Peyer's patch (tissue), 4 donors: ENCODE measurements at regions not wholly inside any gene's neighbourhood (a gene's known extent, or its start where the extent isn't known, plus 50 kb on each side); places are given as distances from the start of the nearest gene placed in this dataset.

Experiments
- CTCF ChIP-seq, 6 experiments: fragments of 450-650 bp in 4 of 6; fragments of 200-600 bp in 2 of 6; sonication (generic) in 1 of 6; IDR thresholded peaks; one replicate each; pipeline ENCODE4 v1.5.1; 2017 to 2019; ENCODE audit warnings: antibody characterized with exemption in 6 of 6, mild to moderate bottlenecking in 3 of 6, moderate library complexity in 1 of 6
- POLR2A ChIP-seq, 2 donors: fragments of 450-650 bp; IDR thresholded peaks; one replicate each; pipeline ENCODE4 v1.5.1; 2017; ENCODE audit warnings: antibody characterized with exemption in 2 of 2, mild to moderate bottlenecking in 2 of 2, moderate library complexity in 2 of 2

GRCh38 chr4:189002475-189002874 is 863.2 kb downstream of the TRIML1 start:
- TF ChIP-seq CTCF (IDR thresholded peaks at IDR 0.05) (no peak), POLR2A (IDR thresholded peaks at IDR 0.05) (no peak)
